HCT116 (cell line): ENCODE measurements at regions not wholly inside any gene's neighbourhood (a gene's known extent, or its start where the extent isn't known, plus 50 kb on each side); places are given as distances from the start of the nearest gene placed in this dataset.

Source experiments
- ATAC-seq: fragments of 200-7000 bp; cut with Tn5 transposase; 2 replicates; pipeline ENCODE4 v1.9.1; 2020; ENCODE audit warnings: mild to moderate bottlenecking, moderate library complexity
- BruUV-seq: library from RNA; stranded (reverse); fragments of 400-500 nt; replicated peaks from 2 replicates; lab custom pipeline; 2021; lab: Mats Ljungman, UMichigan
- CTCF ChIA-PET: fragments of 300-600 bp; sonication (Branson Sonifier 250); formaldehyde crosslinking; loops from one replicate; lab custom pipeline; 2021; ENCODE audit warnings: antibody characterized with exemption; lab: Charles Lee
- POLR2A ChIA-PET: fragments of 300-600, 350-600 bp; sonication (Branson Sonifier 250); formaldehyde crosslinking; loops from one replicate; lab custom pipeline; 2021; ENCODE audit warnings: antibody characterized with exemption; lab: Charles Lee
- RAD21 ChIA-PET, 2 experiments: fragments of 300-600 bp; sonication (Branson Sonifier 250); formaldehyde crosslinking; loops; one replicate each; lab custom pipeline; 2023; ENCODE audit warnings: low total read pairs in 2 of 2; ENCODE audit not compliant: uncharacterized antibody in 2 of 2, unreplicated experiment in 2 of 2, low non-redundant PET in 1 of 2; lab: Charles Lee
- DNase-seq: peaks from one replicate; pipeline ENCODE4 v3.0.0-alpha.2; 2010; ENCODE audit warnings: low read depth, low spot score
- H2AFZ ChIP-seq: fragments of 200-600 bp; shearing (Covaris generic), sonication (generic); 2 replicates; pipeline ENCODE4 v1.6.1; 2017; ENCODE audit warnings: low read depth, mixed run types, mixed read lengths, antibody characterized with exemption, low read length; ENCODE audit not compliant: poor library complexity, severe bottlenecking
- H3K27ac ChIP-seq: 2 replicates; pipeline ENCODE4 v1.5.1; 2012; ENCODE audit warnings: low read depth, low read length
- H3K27me3 ChIP-seq: fragments of 200-600 bp; sonication (generic); 2 replicates; pipeline ENCODE4 v1.6.1; 2016; ENCODE audit warnings: mixed run types, low read length, mixed read lengths; ENCODE audit not compliant: insufficient read depth
- H3K36me3 ChIP-seq, 2 experiments: fragments of 200-500 bp in 1 of 2; fragments of 200-600 bp in 1 of 2; sonication (Bioruptor generic) in 1 of 2; sonication (generic) in 1 of 2; 2 replicates each; pipeline versions ENCODE4 v1.5.1 to v1.6.1; 2014 to 2016; ENCODE audit warnings: low read length in 2 of 2, inconsistent platforms in 1 of 2, mixed read lengths in 1 of 2, mixed run types in 1 of 2; ENCODE audit not compliant: insufficient read depth in 2 of 2, control insufficient read depth in 1 of 2
- H3K4me1 ChIP-seq, 2 experiments: fragments of 200-600 bp in 1 of 2; sonication (generic) in 1 of 2; 2 replicates each; pipeline versions ENCODE4 v1.5.1 to v1.6.1; 2012 to 2017; ENCODE audit warnings: low read length in 2 of 2, inconsistent platforms in 1 of 2, mild to moderate bottlenecking in 1 of 2, mixed read lengths in 1 of 2, mixed run types in 1 of 2, moderate library complexity in 1 of 2; ENCODE audit not compliant: insufficient read depth in 2 of 2, control insufficient read depth in 1 of 2
- H3K4me2 ChIP-seq: fragments of 200-600 bp; sonication (generic); 2 replicates; pipeline ENCODE4 v1.6.1; 2017; ENCODE audit warnings: mixed run types, low read length, mixed read lengths
- H3K4me3 ChIP-seq, 2 experiments: fragments of 200-600 bp in 1 of 2; sonication (generic) in 1 of 2; replicated peaks in 1 of 2; 2 replicates each; pipeline ENCODE4 v1.5.1; 2011 to 2016; ENCODE audit warnings: low read length in 2 of 2, control low read depth in 1 of 2, low read depth in 1 of 2, mild to moderate bottlenecking in 1 of 2, mixed read lengths in 1 of 2, mixed run types in 1 of 2
- H3K79me2 ChIP-seq: fragments of 200-600 bp; sonication (generic); 2 replicates; pipeline ENCODE4 v1.6.1; 2017; ENCODE audit warnings: mild to moderate bottlenecking, mixed run types, low read length, moderate library complexity, mixed read lengths; ENCODE audit not compliant: insufficient read depth
- H3K9ac ChIP-seq: fragments of 200-600 bp; sonication (generic); 2 replicates; pipeline ENCODE4 v1.6.1; 2016; ENCODE audit warnings: low read length, mixed read lengths
- H3K9me2 ChIP-seq: fragments of 200-600 bp; sonication (generic), shearing (Covaris generic); 2 replicates; pipeline ENCODE4 v1.6.1; 2017; ENCODE audit warnings: mixed run types, mild to moderate bottlenecking, moderate library complexity; ENCODE audit not compliant: insufficient read depth
- H3K9me3 ChIP-seq, 2 experiments: fragments of 200-500 bp in 1 of 2; fragments of 200-600 bp in 1 of 2; sonication (Bioruptor generic) in 1 of 2; sonication (generic) in 1 of 2; 2 replicates each; pipeline ENCODE4 v1.6.1; 2014 to 2017; ENCODE audit warnings: low read length in 2 of 2, mixed read lengths in 2 of 2, inconsistent platforms in 1 of 2, low read depth in 1 of 2, mild to moderate bottlenecking in 1 of 2, mixed run types in 1 of 2, moderate library complexity in 1 of 2; ENCODE audit not compliant: control insufficient read depth in 1 of 2, insufficient read depth in 1 of 2
- H4K20me1 ChIP-seq: fragments of 200-600 bp; sonication (generic), shearing (Covaris generic); 2 replicates; pipeline ENCODE4 v1.6.1; 2017; ENCODE audit warnings: mixed run types, mild to moderate bottlenecking, moderate library complexity; ENCODE audit not compliant: insufficient read depth
- ATF3 ChIP-seq: IDR thresholded peaks from 2 replicates; pipeline ENCODE4 v1.6.1; 2012
- CBX3 ChIP-seq: IDR thresholded peaks from 2 replicates; pipeline ENCODE4 v1.6.1; 2012; ENCODE audit warnings: low read depth
- CTCF ChIP-seq, 3 experiments: fragments of 200-600 bp in 1 of 3; sonication (generic) in 1 of 3; IDR thresholded peaks in 2 of 3; conservative IDR thresholded peaks in 1 of 3; 2 replicates each; pipeline ENCODE4 v1.5.1; 2012 to 2017; ENCODE audit warnings: low read depth in 2 of 3, low read length in 2 of 3, antibody characterized with exemption in 1 of 3, borderline replicate concordance in 1 of 3, control low read depth in 1 of 3, mild to moderate bottlenecking in 1 of 3, mixed read lengths in 1 of 3, mixed run types in 1 of 3, moderate library complexity in 1 of 3; ENCODE audit not compliant: insufficient read depth in 1 of 3
- EGR1 ChIP-seq: IDR thresholded peaks from 2 replicates; pipeline ENCODE4 v1.6.1; 2012; ENCODE audit warnings: low read depth
- ELF1 ChIP-seq: IDR thresholded peaks from 2 replicates; pipeline ENCODE4 v1.6.1; 2012; ENCODE audit warnings: low read depth, borderline replicate concordance
- EZH2 ChIP-seq: fragments of 200-600 bp; sonication (generic); IDR thresholded peaks from 2 replicates; pipeline ENCODE4 v1.6.1; 2017; ENCODE audit warnings: antibody characterized with exemption, mixed run types
- FOSL1 ChIP-seq: IDR thresholded peaks from 2 replicates; pipeline ENCODE4 v1.6.1; 2012; ENCODE audit warnings: low read depth
- JUND ChIP-seq: IDR thresholded peaks from 2 replicates; pipeline ENCODE4 v1.6.1; 2012
- MAX ChIP-seq: IDR thresholded peaks from 2 replicates; pipeline ENCODE4 v1.6.1; 2012
- POLR2A ChIP-seq: IDR thresholded peaks from 2 replicates; pipeline ENCODE4 v1.7.0; 2011; ENCODE audit warnings: borderline replicate concordance; ENCODE audit not compliant: insufficient read depth, insufficient read length; ENCODE audit errors: extremely low read depth
- POLR2AphosphoS5 ChIP-seq: IDR thresholded peaks from 2 replicates; pipeline ENCODE4 v1.6.1; 2011; ENCODE audit warnings: mild to moderate bottlenecking, low read depth, low read length, moderate library complexity
- REST ChIP-seq: IDR thresholded peaks from 2 replicates; pipeline ENCODE4 v1.6.1; 2012; ENCODE audit warnings: low read depth
- SIN3A ChIP-seq: IDR thresholded peaks from 2 replicates; pipeline ENCODE4 v1.6.1; 2012; ENCODE audit warnings: low read depth
- SP1 ChIP-seq: IDR thresholded peaks from 2 replicates; pipeline ENCODE4 v1.6.1; 2012; ENCODE audit warnings: low read depth
- SRF ChIP-seq: IDR thresholded peaks from 2 replicates; pipeline ENCODE4 v1.6.1; 2012; ENCODE audit warnings: low read depth
- TCF7L2 ChIP-seq: IDR thresholded peaks from 2 replicates; pipeline ENCODE4 v1.7.0; 2011; ENCODE audit warnings: borderline replicate concordance, inconsistent platforms; ENCODE audit not compliant: insufficient read depth, insufficient read length; ENCODE audit errors: extremely low read depth
- YY1 ChIP-seq: IDR thresholded peaks from 2 replicates; pipeline ENCODE4 v1.6.1; 2011; ENCODE audit warnings: low read length, low read depth, moderate library complexity, mild to moderate bottlenecking; ENCODE audit not compliant: insufficient replicate concordance; ENCODE audit errors: extremely low read depth
- ZBTB33 ChIP-seq: IDR thresholded peaks from 2 replicates; pipeline ENCODE4 v1.6.1; 2011; ENCODE audit warnings: mild to moderate bottlenecking, low read length, moderate library complexity; ENCODE audit not compliant: insufficient replicate concordance; ENCODE audit errors: extremely low read depth
- ZFX ChIP-seq: fragments of 450-650 bp; IDR thresholded peaks from 2 replicates; pipeline ENCODE4 v1.6.1; 2017
- intact Hi-C: fragments of 100-400 bp; cut with micrococcal nuclease; formaldehyde crosslinking; loops from 2 replicates; pipeline ENCODE4 v1.10.0; 2022

GRCh38 chr6:93073811-93074210 is 345.5 kb downstream of the EPHA7 start:
- H3K9ac ChIP-seq, result no peak overlapping the region
- no peaks in the 10 kb centered on the region for H3K9me2 ChIP-seq
- no peak overlapping the region for H3K4me2 ChIP-seq
- no peaks in the 10 kb centered on the region for H3K4me1 ChIP-seq
- H3K36me3 ChIP-seq, result no peaks in the 10 kb centered on the region
- BruUV-seq, result no TSS peak
- ATAC-seq (no peak), DNase-seq (no peak)
- H3K27ac ChIP-seq, result no peak overlapping the region
- intact Hi-C loops, result no loop called here
- no peaks in the 10 kb centered on the region; a peak in 2 of 4 replicates for H3K9me3 ChIP-seq
- no peaks in the 10 kb centered on the region for H3K79me2 ChIP-seq
- H3K27me3 ChIP-seq, result no peaks in the 10 kb centered on the region
- no peak overlapping the region for H3K4me3 ChIP-seq
- H2AFZ ChIP-seq, result no peak overlapping the region
- CTCF ChIA-PET, result no interaction called here
- POLR2A ChIA-PET, result no interaction called here
- RAD21 ChIA-PET, result no interaction called here
- no peak for TF ChIP-seq ATF3
- TF ChIP-seq ELF1, result no peak
- TF ChIP-seq CTCF (IDR thresholded peaks at IDR 0.05 in 2 of 3, conservative IDR thresholded peaks at IDR 0.05 in 1 of 3; ENCODE audit: borderline replicate concordance in 1 of 3, insufficient read depth in 1 of 3, low read depth in 2 of 3, low read length in 2 of 3), result no peak
- no peak for TF ChIP-seq EGR1
- no peak for TF ChIP-seq ZFX
- TF ChIP-seq SRF, result no peak
- no peak for TF ChIP-seq JUND
- no peak for TF ChIP-seq POLR2AphosphoS5
- no peak for TF ChIP-seq EZH2
- no peak for TF ChIP-seq YY1
- TF ChIP-seq CBX3, result no peak
- no peak for TF ChIP-seq ZBTB33
- TF ChIP-seq REST, result no peak
- TF ChIP-seq POLR2A, result no peak
- no peak for TF ChIP-seq TCF7L2
- TF ChIP-seq SP1, result no peak
- TF ChIP-seq SIN3A, result no peak
- no peak for TF ChIP-seq FOSL1
- no peak for TF ChIP-seq MAX
- no peaks in the 10 kb centered on the region for H4K20me1 ChIP-seq
